C4-2B (cell line): ENCODE measurements at regions not wholly inside any gene's neighbourhood (a gene's known extent, or its start where the extent isn't known, plus 50 kb on each side); places are given as distances from the start of the nearest gene placed in this dataset.

Source experiments
- H3K27ac ChIP-seq: fragments of 450-650 bp; 2 replicates; pipeline ENCODE4 v1.5.1; 2017
- CTCF ChIP-seq: fragments of 450-650 bp; conservative IDR thresholded peaks from 2 replicates; pipeline ENCODE4 v1.5.1; 2017; ENCODE audit warnings: mild to moderate bottlenecking
- ZFX ChIP-seq: fragments of 450-650 bp; IDR thresholded peaks from 2 replicates; pipeline ENCODE4 v1.6.1; 2017

- no peak for TF ChIP-seq CTCF
- TF ChIP-seq ZFX: no peak
These were observed 102.0 kb upstream of the IGSF10 start for GRCh38 chr3:151562891-151563290.

GRCh38 chr3:151561878-151562277 is 101.0 kb upstream of the IGSF10 start:
- no peak overlapping the region for H3K27ac ChIP-seq
- TF ChIP-seq CTCF: no peak
- TF ChIP-seq ZFX: no peak

More at GRCh38 chr3:151562891-151563290, 102.0 kb upstream of the IGSF10 start:
- no peak overlapping the region for H3K27ac ChIP-seq

- no peak for TF ChIP-seq ZFX
- TF ChIP-seq CTCF: no peak
These were observed 99.9 kb upstream of the IGSF10 start for GRCh38 chr3:151560738-151561137.

GRCh38 chr3:151559736-151560135 is 98.9 kb upstream of the IGSF10 start:
- H3K27ac ChIP-seq: no peak overlapping the region
- no peak for TF ChIP-seq ZFX
- TF ChIP-seq CTCF: no peak

More at GRCh38 chr3:151560738-151561137, 99.9 kb upstream of the IGSF10 start:
- H3K27ac ChIP-seq: no peak overlapping the region

GRCh38 chr3:151558661-151559060 is 97.8 kb upstream of the IGSF10 start:
- H3K27ac ChIP-seq: no peak overlapping the region
- TF ChIP-seq ZFX (no peak), CTCF (no peak)

GRCh38 chr3:151557068-151557840 is 96.4 kb upstream of the IGSF10 start:
- TF ChIP-seq ZFX (no peak), CTCF (no peak)
- H3K27ac ChIP-seq: no peak overlapping the region

GRCh38 chr3:151556596-151556995 is 95.7 kb upstream of the IGSF10 start:
- no peak overlapping the region for H3K27ac ChIP-seq
- TF ChIP-seq ZFX (no peak), CTCF (no peak)
